LNCaP clone FGC (cell line): ENCODE measurements at regions not wholly inside any gene's neighbourhood (a gene's known extent, or its start where the extent isn't known, plus 50 kb on each side); places are given as distances from the start of the nearest gene placed in this dataset.

Experiments used
- DNase-seq: peaks from one replicate; pipeline ENCODE4 v3.0.0-alpha.2; 2011; ENCODE audit warnings: low read depth
- H3K4me3 ChIP-seq: 2 replicates; pipeline ENCODE4 v1.5.1; 2011; ENCODE audit warnings: mild to moderate bottlenecking, low read depth, low read length, control low read depth
- CTCF ChIP-seq: IDR thresholded peaks from 2 replicates; pipeline ENCODE4 v1.5.1; 2012; ENCODE audit warnings: mild to moderate bottlenecking; ENCODE audit not compliant: control insufficient read depth, insufficient read depth; ENCODE audit errors: extremely low read depth

- DNase-seq = no peak
These were observed 208.7 kb upstream of the NDST3 start for GRCh38 chr4:117825600-117825999.

GRCh38 chr4:117831060-117831683 is 203.1 kb upstream of the NDST3 start:
- no peak for TF ChIP-seq CTCF
- no peak for DNase-seq
- H3K4me3 ChIP-seq = no peak overlapping the region

More at GRCh38 chr4:117825600-117825999, 208.7 kb upstream of the NDST3 start:
- no peak overlapping the region for H3K4me3 ChIP-seq
- no peak for TF ChIP-seq CTCF

GRCh38 chr4:117835566-117835965 is 198.7 kb upstream of the NDST3 start:
- no peak for DNase-seq
- no peak overlapping the region for H3K4me3 ChIP-seq
- TF ChIP-seq CTCF = no peak

- H3K4me3 ChIP-seq = no peak overlapping the region
- DNase-seq = no peak
- no peak for TF ChIP-seq CTCF
These were observed 189.7 kb upstream of the NDST3 start for GRCh38 chr4:117844594-117844993.

GRCh38 chr4:117845270-117845669 is 189.0 kb upstream of the NDST3 start:
- H3K4me3 ChIP-seq = no peak overlapping the region
- no peak for TF ChIP-seq CTCF

GRCh38 chr4:117847849-117848248 is 186.4 kb upstream of the NDST3 start:
- DNase-seq = no peak
- no peak for TF ChIP-seq CTCF
- no peak overlapping the region for H3K4me3 ChIP-seq

More at GRCh38 chr4:117845270-117845669, 189.0 kb upstream of the NDST3 start:
- DNase-seq = no peak

GRCh38 chr4:117868201-117868600 is 166.1 kb upstream of the NDST3 start:
- H3K4me3 ChIP-seq = no peak overlapping the region
- TF ChIP-seq CTCF = no peak
- no peak for DNase-seq
